DMS153 treated with DMSO at 0.1 percent for 48 hours (cell line): ENCODE measurements at regions not wholly inside any gene's neighbourhood (a gene's known extent, or its start where the extent isn't known, plus 50 kb on each side); places are given as distances from the start of the nearest gene placed in this dataset.

ENCODE experiments used
- DNase-seq: peaks from one replicate; lab custom pipeline; 2025; ENCODE audit not compliant: unreplicated experiment; lab: John Stamatoyannopoulos, UW

- no peak for DNase-seq
Observed at GRCh38 chr2:34070196-34070595, 471.1 kb upstream of the FAM98A start.

GRCh38 chr2:34069604-34070003, 470.5 kb upstream of the FAM98A start:
- DNase-seq, result no peak

- DNase-seq, result no peak
Observed at GRCh38 chr2:34050413-34050812, 451.3 kb upstream of the FAM98A start.

DNA sequence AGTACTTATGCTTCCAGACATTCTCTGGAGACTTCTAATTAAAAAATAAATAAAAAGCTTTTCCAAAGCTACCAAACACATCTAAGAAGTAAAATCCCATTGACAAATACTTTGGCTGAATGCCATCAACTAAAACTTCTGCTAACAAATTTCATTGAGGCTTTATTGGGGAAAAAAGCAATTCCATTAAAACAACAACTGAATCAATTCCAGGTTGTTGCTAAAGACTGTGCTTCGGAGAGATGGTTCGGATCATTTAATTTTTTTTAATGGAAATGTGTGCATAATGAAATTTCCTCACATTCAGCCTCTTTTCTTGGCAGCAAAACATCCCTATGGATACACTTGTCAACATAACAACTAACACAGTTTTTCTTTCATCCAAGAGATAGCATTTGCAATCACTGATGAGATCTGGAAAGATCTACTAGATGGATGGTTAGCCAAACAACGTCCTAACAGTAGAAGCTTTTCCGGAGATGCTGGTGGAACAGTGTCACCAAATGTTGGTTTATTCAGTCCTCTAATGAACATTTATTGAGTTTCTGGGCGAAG, 446.1 kb upstream of the FAM98A start:
- no peak for DNase-seq

GRCh38 chr2:34037886-34038285, 438.8 kb upstream of the FAM98A start:
- DNase-seq, result no peak

DNA sequence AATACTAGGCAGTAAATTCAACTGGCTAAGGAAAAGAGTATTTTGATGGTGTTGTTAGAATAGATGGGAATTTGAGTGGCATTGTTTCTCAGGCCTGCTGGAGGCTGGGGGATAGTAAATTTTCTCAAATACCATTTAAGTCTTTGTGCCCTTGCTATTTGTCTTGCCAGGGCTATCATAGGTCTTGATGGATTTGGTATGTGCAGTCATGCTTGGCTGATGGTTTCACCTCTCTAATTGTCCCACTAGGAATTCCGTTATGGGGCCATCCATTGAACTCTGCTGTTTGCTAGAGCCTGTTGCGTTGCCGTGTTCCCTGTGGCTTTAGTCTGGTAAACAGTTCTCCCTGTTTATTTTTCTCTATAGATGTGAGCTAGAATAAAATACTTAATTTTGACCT, 438.1 kb upstream of the FAM98A start:
- no peak for DNase-seq

DNA sequence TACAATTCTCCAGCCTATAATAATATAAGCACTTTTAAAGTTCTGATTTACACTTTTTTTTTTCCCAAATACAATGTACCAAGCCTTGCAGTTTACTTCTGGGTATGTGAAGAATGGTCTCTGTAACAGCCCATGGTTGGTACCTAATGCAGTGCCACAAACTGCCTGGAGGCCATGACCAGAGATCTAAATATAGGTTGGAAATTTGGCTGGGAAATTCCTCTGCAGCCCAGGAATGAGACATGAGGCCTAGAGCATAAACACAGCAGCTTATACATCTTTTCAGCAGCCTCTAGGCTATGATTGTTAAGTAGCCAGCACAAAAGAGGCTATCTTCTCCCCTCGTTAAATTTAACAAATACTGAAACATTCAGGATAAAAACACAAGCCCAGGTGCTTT, 432.0 kb upstream of the FAM98A start:
- no peak for DNase-seq

DNA sequence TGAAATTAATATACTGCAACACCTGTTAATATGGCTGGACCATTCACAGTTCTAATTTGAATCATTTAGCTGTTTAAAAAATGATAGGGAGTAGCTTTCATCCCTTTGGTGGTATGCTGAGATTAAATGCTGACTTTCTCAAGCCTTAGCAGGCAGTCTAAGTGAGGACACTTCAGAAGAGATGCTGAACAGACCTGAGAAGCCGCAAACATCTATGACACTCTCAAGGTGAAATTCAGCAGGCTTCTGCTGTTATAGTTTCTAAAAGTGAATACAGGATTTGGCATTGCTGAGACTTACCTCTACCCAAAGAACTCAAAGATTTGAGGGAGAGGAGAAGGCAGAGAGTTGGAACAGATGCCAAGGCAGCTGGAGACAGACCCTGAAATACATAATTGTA, 431.2 kb upstream of the FAM98A start:
- no peak for DNase-seq

DNA sequence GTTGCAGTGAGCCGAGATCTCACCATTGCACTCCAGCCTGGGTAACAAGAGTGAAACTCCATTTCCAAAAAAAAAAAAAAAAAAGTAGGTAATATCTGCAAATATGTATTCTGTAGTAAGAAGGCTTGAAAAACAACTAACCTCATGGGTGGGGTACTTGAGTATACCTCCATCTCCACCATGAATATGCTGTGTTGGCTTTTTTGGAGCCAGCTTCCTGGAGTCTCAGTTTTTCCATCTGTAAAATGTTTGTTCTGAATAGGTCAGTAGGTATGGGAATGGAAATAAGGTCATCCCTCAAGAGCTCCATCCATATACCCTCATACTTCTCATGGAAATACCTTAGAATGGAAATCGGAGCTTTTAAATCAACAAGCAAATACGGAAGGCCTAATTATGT, 430.0 kb upstream of the FAM98A start:
- no peak for DNase-seq

DNA sequence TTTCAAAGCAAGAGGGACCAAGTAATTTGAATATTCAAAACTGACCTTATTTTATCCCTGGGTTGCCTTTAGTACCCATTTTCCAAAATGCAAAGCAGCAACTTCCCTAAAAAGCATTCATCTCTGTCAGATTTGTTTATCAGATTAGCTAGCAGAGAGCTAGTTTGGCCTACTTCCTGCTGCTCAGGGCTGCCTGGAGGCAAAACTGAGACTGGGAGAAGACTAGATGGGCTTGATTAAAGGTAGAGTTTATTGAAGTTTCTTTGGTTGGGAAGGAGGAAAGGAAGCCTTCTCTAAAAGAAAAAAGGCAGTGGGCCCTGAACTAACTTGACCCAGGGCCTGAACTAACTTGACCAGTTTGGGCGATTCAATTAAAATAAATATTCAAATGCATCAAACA, 426.1 kb upstream of the FAM98A start:
- no peak for DNase-seq

DNA sequence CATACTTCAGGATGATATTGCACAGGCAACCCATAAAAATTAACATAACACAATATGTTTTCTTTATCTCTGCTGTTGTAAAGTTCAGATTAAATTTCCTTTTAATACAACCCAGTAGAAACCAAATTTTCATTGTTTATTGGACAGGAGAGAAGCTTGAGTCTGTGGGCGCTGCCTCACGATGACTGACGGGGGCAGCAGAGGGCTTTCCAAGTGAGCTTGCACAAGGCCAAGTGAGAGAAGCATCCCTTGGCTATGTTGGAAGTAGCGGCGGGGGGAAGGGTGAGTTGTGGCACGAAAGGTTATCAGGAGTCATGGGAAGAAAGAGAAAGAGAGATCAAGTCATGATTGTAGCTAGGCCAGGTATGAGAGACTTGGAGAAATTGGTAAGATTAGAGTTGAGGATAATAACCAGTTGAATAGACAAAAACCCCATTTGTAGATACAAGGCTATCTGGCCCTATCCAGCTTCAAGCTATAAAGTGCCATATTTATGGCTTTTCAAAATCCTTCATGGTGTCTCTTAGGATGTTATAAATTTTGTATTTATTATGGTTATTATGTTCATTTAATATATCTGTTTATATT, 413.7 kb upstream of the FAM98A start:
- no peak for DNase-seq

DNA sequence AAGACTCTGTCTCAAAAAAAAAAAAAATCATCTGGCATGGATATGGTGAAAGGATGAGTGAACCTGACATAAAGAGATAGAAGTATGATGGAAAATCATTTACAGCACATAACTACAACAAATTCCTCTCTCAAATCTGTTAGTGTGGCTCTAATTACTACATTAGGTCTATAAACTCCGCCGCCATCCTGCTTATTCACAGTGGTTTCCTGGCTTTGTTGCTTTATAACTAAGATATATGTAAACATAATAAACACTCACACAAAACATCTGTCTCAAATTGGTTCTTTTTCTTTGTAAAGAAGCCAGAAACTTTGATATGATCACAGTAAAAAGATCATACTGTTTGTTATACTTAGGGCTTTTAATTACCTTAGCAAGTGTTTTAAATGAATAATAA, 412.6 kb upstream of the FAM98A start:
- no peak for DNase-seq

GRCh38 chr2:34005901-34006300, 406.8 kb upstream of the FAM98A start:
- no peak for DNase-seq

DNA sequence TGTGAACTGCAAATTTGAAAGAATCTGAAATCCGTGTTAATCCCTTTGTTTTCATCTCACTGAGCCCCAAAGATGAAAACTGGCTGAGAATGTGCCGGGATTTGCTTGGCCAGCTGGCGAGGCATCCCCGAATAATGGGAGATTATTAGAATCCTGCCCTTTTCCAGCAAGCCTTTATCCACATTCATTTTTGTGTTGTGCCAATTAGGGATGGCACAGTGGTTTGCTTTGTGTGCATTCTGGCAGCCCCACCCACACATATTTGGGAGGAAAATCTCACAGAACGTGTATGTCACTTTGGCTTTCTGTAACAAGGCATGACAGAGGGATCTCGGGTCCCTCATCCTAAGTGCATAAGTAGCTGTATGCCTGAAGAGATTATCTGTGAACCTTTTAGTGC, 405.8 kb upstream of the FAM98A start:
- DNase-seq, result no peak

- no peak for DNase-seq
Observed at GRCh38 chr2:34003795-34004194, 404.7 kb upstream of the FAM98A start.

GRCh38 chr2:34001557-34001956, 402.5 kb upstream of the FAM98A start:
- no peak for DNase-seq

GRCh38 chr2:33984131-33984530, 385.0 kb upstream of the FAM98A start:
- DNase-seq, result no peak

DNA sequence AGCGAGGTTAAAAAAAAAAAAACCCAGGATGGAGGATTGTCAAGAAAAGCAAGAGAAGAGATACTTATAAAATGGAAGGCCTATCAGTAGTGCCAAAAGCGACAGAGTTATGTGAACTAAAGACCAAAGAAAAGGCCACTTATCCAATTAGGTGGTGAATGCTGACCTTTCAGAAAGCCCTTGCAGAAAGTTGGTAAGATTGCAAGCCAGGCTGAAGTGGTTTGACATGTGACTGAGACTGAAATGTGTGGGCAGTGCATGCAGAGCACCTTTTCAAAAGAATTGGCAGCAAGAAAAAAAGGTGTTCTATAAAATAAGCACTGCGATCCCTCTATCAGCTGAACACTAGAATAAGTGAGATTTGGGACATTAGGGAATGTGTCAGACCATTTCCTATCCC, 379.4 kb upstream of the FAM98A start:
- DNase-seq, result no peak

GRCh38 chr2:33975498-33975897, 376.4 kb upstream of the FAM98A start:
- DNase-seq, result no peak

GRCh38 chr2:33967103-33967502, 368.0 kb upstream of the FAM98A start:
- no peak for DNase-seq

GRCh38 chr2:33958591-33958990, 359.5 kb upstream of the FAM98A start:
- no peak for DNase-seq

GRCh38 chr2:33949371-33949770, 350.3 kb upstream of the FAM98A start:
- DNase-seq, result no peak

GRCh38 chr2:33946193-33946592, 347.1 kb upstream of the FAM98A start:
- DNase-seq, result no peak
